Neural progenitor cell (in vitro differentiated cells): ENCODE measurements at regions not wholly inside any gene's neighbourhood (a gene's known extent, or its start where the extent isn't known, plus 50 kb on each side); places are given as distances from the start of the nearest gene placed in this dataset.
"Not testable (repeated sequence)": the region's sequence is repeated elsewhere in the genome, so short reads cannot be mapped to it uniquely, and the experiment has no call there.

Experiments
- DNase-seq: peaks from one replicate; pipeline ENCODE4 v3.0.0-alpha.2; 2016; ENCODE audit warnings: low spot score
- H2AFZ ChIP-seq: fragments of 200-600 bp; sonication (generic); replicated peaks from 2 replicates; pipeline ENCODE4 v1.6.1; 2016; ENCODE audit warnings: antibody characterized with exemption
- H3F3A ChIP-seq: fragments of 200-600 bp; sonication (generic); 2 replicates; pipeline ENCODE4 v1.6.1; 2016; ENCODE audit warnings: antibody characterized with exemption, low read depth
- H3K27ac ChIP-seq: fragments of 200-600 bp; sonication (generic); 2 replicates; pipeline ENCODE4 v1.5.1; 2016; ENCODE audit warnings: mild to moderate bottlenecking
- H3K27me3 ChIP-seq: fragments of 200-600 bp; sonication (generic); 2 replicates; pipeline ENCODE4 v1.6.1; 2016; ENCODE audit warnings: mild to moderate bottlenecking, moderate library complexity
- H3K36me3 ChIP-seq: fragments of 200-600 bp; sonication (generic); 2 replicates; pipeline ENCODE4 v1.5.1; 2016
- H3K4me1 ChIP-seq: fragments of 200-600 bp; sonication (generic); 2 replicates; pipeline ENCODE4 v1.6.1; 2016; ENCODE audit warnings: mixed run types
- H3K4me2 ChIP-seq: fragments of 200-600 bp; sonication (generic); 2 replicates; pipeline ENCODE4 v1.6.1; 2016
- H3K4me3 ChIP-seq: fragments of 200-600 bp; sonication (generic); 2 replicates; pipeline ENCODE4 v1.5.1; 2016
- H3K79me2 ChIP-seq: fragments of 200-600 bp; sonication (generic); 2 replicates; pipeline ENCODE4 v1.6.1; 2016; ENCODE audit warnings: low read depth
- H3K9ac ChIP-seq: fragments of 200-600 bp; sonication (generic); 2 replicates; pipeline ENCODE4 v1.6.1; 2016
- H3K9me3 ChIP-seq: fragments of 200-600 bp; sonication (generic); 2 replicates; pipeline ENCODE4 v1.5.1; 2016; ENCODE audit warnings: low read depth
- H4K20me1 ChIP-seq: fragments of 200-600 bp; sonication (generic); 2 replicates; pipeline ENCODE4 v1.6.1; 2016; ENCODE audit warnings: low read depth
- H3K27ac Mint-ChIP-seq: 3 replicates; pipeline ENCODE4 v1.8.0; 2021; ENCODE audit warnings: mixed read lengths
- H3K27me3 Mint-ChIP-seq: 2 replicates; pipeline ENCODE4 v1.8.0; 2022; ENCODE audit warnings: low read depth, mild to moderate bottlenecking, inconsistent platforms, moderate library complexity, mixed read lengths; ENCODE audit not compliant: insufficient read depth
- H3K36me3 Mint-ChIP-seq: 3 replicates; pipeline ENCODE4 v1.8.0; 2021; ENCODE audit warnings: mixed read lengths
- H3K4me1 Mint-ChIP-seq: 3 replicates; pipeline ENCODE4 v1.8.0; 2021; ENCODE audit warnings: mixed read lengths
- H3K4me3 Mint-ChIP-seq: 3 replicates; pipeline ENCODE4 v1.8.0; 2021; ENCODE audit warnings: mild to moderate bottlenecking, moderate library complexity, mixed read lengths
- H3K9me3 Mint-ChIP-seq: 3 replicates; pipeline ENCODE4 v1.8.0; 2020; ENCODE audit warnings: mixed read lengths
- EZH2 ChIP-seq: fragments of 200-600 bp; sonication (generic); IDR thresholded peaks from 2 replicates; pipeline ENCODE4 v1.6.1; 2017; ENCODE audit warnings: antibody characterized with exemption, mild to moderate bottlenecking, moderate library complexity
- EZH2phosphoT487 ChIP-seq: fragments of 200-600 bp; sonication (generic); IDR thresholded peaks from 2 replicates; pipeline ENCODE4 v1.6.1; 2017; ENCODE audit warnings: antibody characterized with exemption
- TF ChIP-seq, protein P1 (sequence below): fragments of 200-600 bp; sonication (generic); IDR thresholded peaks from 2 replicates; pipeline ENCODE4 v1.5.1; 2017; ENCODE audit warnings: antibody characterized with exemption, mild to moderate bottlenecking

DNA sequence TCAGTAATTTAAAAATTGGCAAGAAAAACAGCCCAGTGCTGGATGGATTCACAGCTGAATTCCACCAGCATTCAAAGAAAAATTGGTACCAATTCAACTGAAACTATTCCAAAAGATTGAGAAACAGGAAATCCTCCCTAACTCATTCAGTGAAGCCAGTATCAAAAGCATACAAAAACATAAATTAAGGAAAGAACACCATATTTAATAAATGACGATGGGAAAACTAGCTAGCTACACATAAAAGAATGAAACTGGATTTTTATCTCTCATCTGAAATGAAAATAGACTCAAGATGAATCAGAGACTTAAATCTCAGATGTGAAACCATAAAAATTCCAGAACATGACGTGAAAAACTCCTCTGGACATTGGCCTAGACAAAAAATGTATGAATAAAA lies 516.8 kb upstream of the SPANXN1 start:
- H3K79me2 ChIP-seq = no peaks in the 10 kb centered on the region
- H3F3A ChIP-seq = no peaks in the 10 kb centered on the region
- Mint-ChIP-seq H3K4me3 (no peak overlapping the region), H3K27me3 (peaks cover 3% of the 10 kb centered on the region), H3K36me3 (no peaks in the 10 kb centered on the region), H3K9me3 (peaks cover 6% of the 10 kb centered on the region), H3K4me1 (no peaks in the 10 kb centered on the region), H3K27ac (no peak overlapping the region)
- H3K9ac ChIP-seq = no peak overlapping the region
- no peaks in the 10 kb centered on the region for H3K36me3 ChIP-seq
- H3K4me2 ChIP-seq = no peak overlapping the region
- peaks cover 10% of the 10 kb centered on the region for H3K9me3 ChIP-seq
- DNase-seq = no peak
- H3K27me3 ChIP-seq = no peaks in the 10 kb centered on the region
- no peak overlapping the region for H3K27ac ChIP-seq
- H3K4me3 ChIP-seq = no peak overlapping the region
- H3K4me1 ChIP-seq = no peaks in the 10 kb centered on the region
- TF ChIP-seq, protein P1, sequence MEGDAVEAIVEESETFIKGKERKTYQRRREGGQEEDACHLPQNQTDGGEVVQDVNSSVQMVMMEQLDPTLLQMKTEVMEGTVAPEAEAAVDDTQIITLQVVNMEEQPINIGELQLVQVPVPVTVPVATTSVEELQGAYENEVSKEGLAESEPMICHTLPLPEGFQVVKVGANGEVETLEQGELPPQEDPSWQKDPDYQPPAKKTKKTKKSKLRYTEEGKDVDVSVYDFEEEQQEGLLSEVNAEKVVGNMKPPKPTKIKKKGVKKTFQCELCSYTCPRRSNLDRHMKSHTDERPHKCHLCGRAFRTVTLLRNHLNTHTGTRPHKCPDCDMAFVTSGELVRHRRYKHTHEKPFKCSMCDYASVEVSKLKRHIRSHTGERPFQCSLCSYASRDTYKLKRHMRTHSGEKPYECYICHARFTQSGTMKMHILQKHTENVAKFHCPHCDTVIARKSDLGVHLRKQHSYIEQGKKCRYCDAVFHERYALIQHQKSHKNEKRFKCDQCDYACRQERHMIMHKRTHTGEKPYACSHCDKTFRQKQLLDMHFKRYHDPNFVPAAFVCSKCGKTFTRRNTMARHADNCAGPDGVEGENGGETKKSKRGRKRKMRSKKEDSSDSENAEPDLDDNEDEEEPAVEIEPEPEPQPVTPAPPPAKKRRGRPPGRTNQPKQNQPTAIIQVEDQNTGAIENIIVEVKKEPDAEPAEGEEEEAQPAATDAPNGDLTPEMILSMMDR = no peak
- TF ChIP-seq EZH2phosphoT487 (no peak), EZH2 (no peak)
- H4K20me1 ChIP-seq = no peaks in the 10 kb centered on the region
- H2AFZ ChIP-seq = no peak overlapping the region

DNA sequence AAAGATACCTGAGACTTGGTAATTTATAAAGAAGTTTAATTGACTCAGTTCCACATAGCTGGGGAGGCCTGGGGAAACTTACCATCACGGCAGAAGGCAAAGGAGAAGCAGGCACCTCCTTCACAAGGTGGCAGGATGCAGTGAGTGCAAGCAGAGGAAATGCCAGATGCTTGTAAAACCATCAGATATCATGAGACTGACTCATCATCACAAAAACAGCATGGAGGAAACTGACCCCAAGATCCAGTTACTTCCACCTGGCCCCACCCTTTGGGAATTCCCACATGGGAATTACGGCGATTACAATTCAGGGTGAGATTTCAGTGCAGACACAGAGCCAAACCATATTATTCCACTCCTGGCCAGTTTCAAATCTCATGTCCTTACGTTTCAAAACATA lies 514.7 kb upstream of the SPANXN1 start:
- H3K27ac Mint-ChIP-seq = no peak overlapping the region
- peaks cover 3% of the 10 kb centered on the region for H3K27me3 Mint-ChIP-seq
- H3K79me2 ChIP-seq = no peaks in the 10 kb centered on the region
- no peaks in the 10 kb centered on the region for H3K4me1 Mint-ChIP-seq
- H3K4me2 ChIP-seq = no peak overlapping the region
- H3K4me3 ChIP-seq = no peak overlapping the region
- H3K9ac ChIP-seq = no peak overlapping the region
- H3K9me3 Mint-ChIP-seq = peaks cover 6% of the 10 kb centered on the region
- no peaks in the 10 kb centered on the region for H3K36me3 ChIP-seq
- H4K20me1 ChIP-seq = no peaks in the 10 kb centered on the region
- H3F3A ChIP-seq = no peaks in the 10 kb centered on the region
- TF ChIP-seq EZH2phosphoT487 = no peak
- TF ChIP-seq EZH2 = no peak
- TF ChIP-seq, protein P1 = no peak
- no peaks in the 10 kb centered on the region for H3K4me1 ChIP-seq
- no peak overlapping the region for H3K27ac ChIP-seq
- H3K4me3 Mint-ChIP-seq = no peak overlapping the region
- no peak for DNase-seq
- H3K27me3 ChIP-seq = no peaks in the 10 kb centered on the region
- no peaks in the 10 kb centered on the region for H3K36me3 Mint-ChIP-seq
- H3K9me3 ChIP-seq = peaks cover 10% of the 10 kb centered on the region
- H2AFZ ChIP-seq = no peak overlapping the region

DNA sequence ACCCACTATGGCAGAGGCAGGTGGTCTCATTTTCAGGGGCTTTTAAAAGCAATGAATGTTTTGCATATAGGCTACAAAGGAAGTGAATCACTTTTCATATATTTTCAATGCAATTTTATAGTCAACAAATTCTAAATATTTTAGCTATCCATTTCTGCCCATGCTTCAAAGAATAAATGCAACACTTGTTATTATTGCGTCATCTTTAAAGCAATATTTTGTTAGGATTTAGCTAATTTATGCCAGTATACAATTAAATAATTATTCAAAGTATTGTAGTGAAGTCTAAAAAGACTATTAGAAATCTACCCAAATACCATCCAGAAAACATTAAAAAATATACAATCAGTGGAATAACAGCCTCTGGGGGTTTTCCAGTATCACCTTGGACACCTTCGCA lies 509.1 kb upstream of the SPANXN1 start:
- H3K4me3 ChIP-seq = no peak overlapping the region
- H3K79me2 ChIP-seq = no peaks in the 10 kb centered on the region
- no peaks in the 10 kb centered on the region for H3K4me1 ChIP-seq
- H3K9me3 ChIP-seq = peaks cover 8% of the 10 kb centered on the region
- no peak overlapping the region for H3K9ac ChIP-seq
- no peaks in the 10 kb centered on the region for H3K36me3 Mint-ChIP-seq
- H3K27me3 ChIP-seq = no peaks in the 10 kb centered on the region
- no peak for DNase-seq
- H4K20me1 ChIP-seq = no peaks in the 10 kb centered on the region
- no peaks in the 10 kb centered on the region for H3K36me3 ChIP-seq
- no peak overlapping the region for H3K4me3 Mint-ChIP-seq
- no peaks in the 10 kb centered on the region for H3K4me1 Mint-ChIP-seq
- no peaks in the 10 kb centered on the region for H3K27me3 Mint-ChIP-seq
- no peak for TF ChIP-seq EZH2
- no peak overlapping the region for H3K4me2 ChIP-seq
- no peak overlapping the region for H3K27ac Mint-ChIP-seq
- no peak overlapping the region for H3K27ac ChIP-seq
- H2AFZ ChIP-seq = no peak overlapping the region
- H3K9me3 Mint-ChIP-seq = peaks cover 6% of the 10 kb centered on the region
- H3F3A ChIP-seq = no peaks in the 10 kb centered on the region

DNA sequence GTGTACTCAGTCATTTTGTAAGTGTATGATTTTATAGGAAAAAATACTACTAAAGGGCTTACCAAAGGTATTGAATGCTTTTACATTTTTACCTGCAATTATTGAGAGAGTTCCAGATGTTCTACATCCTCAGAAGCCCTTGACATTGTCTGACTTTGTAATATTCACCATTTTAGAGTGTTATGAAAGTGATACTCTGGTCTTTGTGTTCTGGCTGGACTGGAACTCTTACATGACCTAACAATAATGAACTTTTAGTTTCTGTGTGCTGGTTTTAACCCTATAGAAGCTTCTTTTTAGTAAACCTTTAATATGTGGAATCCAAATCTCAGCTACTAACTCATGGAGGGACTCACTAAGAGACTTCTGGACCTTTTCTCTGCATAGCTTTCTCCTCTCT lies 478.8 kb upstream of the SPANXN1 start:
- H3K36me3 Mint-ChIP-seq = no peaks in the 10 kb centered on the region

DNA sequence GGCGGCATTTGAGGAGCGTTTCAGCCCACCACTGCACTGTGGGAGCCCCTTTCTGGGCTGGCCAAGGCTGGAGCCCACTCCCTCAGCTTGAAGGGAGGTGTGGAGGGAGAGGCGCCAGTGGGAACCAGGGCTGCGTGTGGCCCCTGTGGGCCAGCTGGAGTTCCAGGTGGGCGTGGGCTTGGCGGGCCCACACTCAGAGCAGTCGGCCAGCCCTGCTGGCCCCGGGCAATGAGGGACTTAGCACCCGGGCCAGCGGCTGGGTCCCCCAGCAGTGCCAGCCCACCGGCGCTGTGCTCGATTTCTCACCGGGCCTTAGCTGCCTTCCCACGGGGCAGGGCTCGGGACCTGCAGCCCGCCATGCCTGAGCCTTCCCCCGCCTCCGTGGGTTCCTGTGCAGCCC lies 463.8 kb upstream of the SPANXN1 start:
- H3K27me3 ChIP-seq, H2AFZ ChIP-seq, H3K9ac ChIP-seq, H3K4me2 ChIP-seq, DNase-seq, H3K4me3 Mint-ChIP-seq, H3K36me3 ChIP-seq, H3K4me3 ChIP-seq, H3K4me1 ChIP-seq, H3F3A ChIP-seq, H3K27ac ChIP-seq, H4K20me1 ChIP-seq, H3K36me3 Mint-ChIP-seq, H3K27ac Mint-ChIP-seq, H3K27me3 Mint-ChIP-seq, H3K79me2 ChIP-seq, H3K4me1 Mint-ChIP-seq: not testable (repeated sequence)
- H3K9me3 Mint-ChIP-seq = peaks cover 26% of the 10 kb centered on the region
- peaks cover 11% of the 10 kb centered on the region for H3K9me3 ChIP-seq

More for the DNA sequence above, 478.8 kb upstream of the SPANXN1 start:
- Histone ChIP-seq H3K36me3 (no peaks in the 10 kb centered on the region), H3K4me2 (no peak overlapping the region), H3K4me3 (no peak overlapping the region), H3K4me1 (no peaks in the 10 kb centered on the region), H3K27ac (no peak overlapping the region), H3K9me3 (peaks cover 11% of the 10 kb centered on the region), H3K9ac (no peak overlapping the region), H3K27me3 (no peaks in the 10 kb centered on the region), H3F3A (no peaks in the 10 kb centered on the region), H2AFZ (no peak overlapping the region), H4K20me1 (no peaks in the 10 kb centered on the region), H3K79me2 (no peaks in the 10 kb centered on the region)
- H3K27me3 Mint-ChIP-seq = peaks cover 2% of the 10 kb centered on the region
- no peak for TF ChIP-seq EZH2phosphoT487
- TF ChIP-seq, protein P1 = no peak
- no peak for TF ChIP-seq EZH2
- H3K9me3 Mint-ChIP-seq = peaks cover 2% of the 10 kb centered on the region
- no peaks in the 10 kb centered on the region for H3K4me1 Mint-ChIP-seq
- no peak overlapping the region for H3K27ac Mint-ChIP-seq
- no peak overlapping the region for H3K4me3 Mint-ChIP-seq
- no peak for DNase-seq
